ENCODE measurements at regions not wholly inside any gene's neighbourhood (a gene's known extent, or its start where the extent isn't known, plus 50 kb on each side); places are given as distances from the start of the nearest gene placed in this dataset.

DNA sequence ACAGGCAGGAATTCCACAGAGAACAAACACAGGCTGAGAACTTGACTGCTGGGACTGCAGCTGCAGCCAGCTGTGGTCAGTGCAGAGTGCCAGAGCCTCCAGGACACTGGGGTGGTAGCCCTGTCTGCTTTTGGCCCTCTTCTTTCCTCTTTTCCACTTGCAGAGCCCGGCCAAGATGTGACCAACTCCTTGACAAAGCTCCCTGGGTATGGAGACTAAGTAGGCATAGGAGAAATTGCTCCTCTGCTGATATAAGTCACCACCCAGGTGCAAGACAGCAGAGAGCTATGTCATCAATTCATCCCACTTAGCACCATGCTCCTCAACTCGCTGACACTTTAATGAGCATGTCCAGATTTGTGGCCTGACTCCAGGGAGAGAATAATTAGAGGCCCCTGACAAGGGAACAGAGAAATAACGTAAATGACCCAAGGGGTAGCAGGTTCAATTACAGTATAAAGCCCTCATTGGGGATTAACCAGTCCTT is 369.4 kb upstream of the B3GAT1 start:
- TF ChIP-seq, protein P1, sequence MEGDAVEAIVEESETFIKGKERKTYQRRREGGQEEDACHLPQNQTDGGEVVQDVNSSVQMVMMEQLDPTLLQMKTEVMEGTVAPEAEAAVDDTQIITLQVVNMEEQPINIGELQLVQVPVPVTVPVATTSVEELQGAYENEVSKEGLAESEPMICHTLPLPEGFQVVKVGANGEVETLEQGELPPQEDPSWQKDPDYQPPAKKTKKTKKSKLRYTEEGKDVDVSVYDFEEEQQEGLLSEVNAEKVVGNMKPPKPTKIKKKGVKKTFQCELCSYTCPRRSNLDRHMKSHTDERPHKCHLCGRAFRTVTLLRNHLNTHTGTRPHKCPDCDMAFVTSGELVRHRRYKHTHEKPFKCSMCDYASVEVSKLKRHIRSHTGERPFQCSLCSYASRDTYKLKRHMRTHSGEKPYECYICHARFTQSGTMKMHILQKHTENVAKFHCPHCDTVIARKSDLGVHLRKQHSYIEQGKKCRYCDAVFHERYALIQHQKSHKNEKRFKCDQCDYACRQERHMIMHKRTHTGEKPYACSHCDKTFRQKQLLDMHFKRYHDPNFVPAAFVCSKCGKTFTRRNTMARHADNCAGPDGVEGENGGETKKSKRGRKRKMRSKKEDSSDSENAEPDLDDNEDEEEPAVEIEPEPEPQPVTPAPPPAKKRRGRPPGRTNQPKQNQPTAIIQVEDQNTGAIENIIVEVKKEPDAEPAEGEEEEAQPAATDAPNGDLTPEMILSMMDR (IDR thresholded peaks at IDR 0.05; ENCODE audit: low read length), result no peak
- no peak for TF ChIP-seq EZH2 (IDR thresholded peaks at IDR 0.05; ENCODE audit: borderline replicate concordance, low read length)

Data from OCI-LY1 (cell line).